PC-9 (cell line): ENCODE measurements at regions not wholly inside any gene's neighbourhood (a gene's known extent, or its start where the extent isn't known, plus 50 kb on each side); places are given as distances from the start of the nearest gene placed in this dataset.

Experiments
- CTCF ChIP-seq: fragments of 200-600 bp; sonication (generic); conservative IDR thresholded peaks from 2 replicates; pipeline ENCODE4 v1.6.1; 2017; ENCODE audit warnings: mixed run types, antibody characterized with exemption, mild to moderate bottlenecking, moderate library complexity
- EZH2 ChIP-seq: fragments of 200-600 bp; sonication (generic); IDR thresholded peaks from 2 replicates; pipeline ENCODE4 v1.8.0; 2017; ENCODE audit warnings: antibody characterized with exemption, low read depth

- TF ChIP-seq CTCF: no peak
- TF ChIP-seq EZH2: no peak
Measured at GRCh38 chr2:7430421-7430868, 513.2 kb downstream of the RNF144A start.
